ENCODE measurements at regions not wholly inside any gene's neighbourhood (a gene's known extent, or its start where the extent isn't known, plus 50 kb on each side); places are given as distances from the start of the nearest gene placed in this dataset.

DNA sequence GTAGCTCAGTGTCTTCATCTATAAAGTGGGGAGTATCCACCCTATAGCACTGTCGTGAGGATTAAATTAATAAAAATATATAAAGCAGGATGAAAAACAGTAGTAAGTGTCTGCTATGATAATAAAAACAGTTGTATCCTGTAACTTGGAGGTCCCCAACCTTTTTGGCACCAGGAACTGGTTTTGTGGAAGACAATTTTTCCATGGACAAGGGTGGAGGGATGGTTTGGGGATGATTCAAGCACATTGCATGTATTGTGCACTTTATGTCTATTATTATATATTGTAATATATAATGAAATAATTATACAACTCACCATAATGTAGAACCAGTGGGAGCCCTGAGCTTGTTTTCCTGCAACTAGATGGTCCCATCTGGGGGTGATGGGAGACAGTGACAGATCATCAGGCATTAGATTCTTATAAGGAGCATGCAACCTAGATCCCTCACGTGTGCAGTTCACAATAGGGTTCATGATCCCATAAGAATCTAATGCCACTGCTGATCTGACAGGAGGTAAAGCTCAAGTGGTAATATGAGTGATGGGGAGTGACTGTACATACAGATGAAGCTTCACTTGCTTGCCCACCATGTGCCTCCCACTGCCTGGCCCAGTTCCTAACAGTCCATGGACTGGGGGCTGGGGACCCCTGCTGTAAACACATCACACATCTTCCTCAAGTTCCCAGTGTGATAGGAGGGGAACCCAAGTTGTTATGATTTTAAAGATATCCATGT is 177.4 kb upstream of the DAPK1 start:
- WGBS, 5 donors, result 66 to 92% (median 81%) methylated on average over 2 of the region's 2 CpGs
- H3K36me3 ChIP-seq, result no peaks in the 10 kb centered on the region
- DNase-seq, result no peak
- no peaks in the 10 kb centered on the region for H3K27me3 ChIP-seq
- H3K9me3 ChIP-seq, result peaks cover 0 to 9% (median 0%) of the 10 kb centered on the region in 4 donors
- no peak overlapping the region for H3K27ac ChIP-seq
- intact Hi-C loops (cut with DNase I; ENCODE audit: low total_unique reads), result loop anchor here (5.0 kb wide), 1 partner anchor 888 kb away; no protein-coding TSS in a partner anchor
- H3K4me3 ChIP-seq, result no peak overlapping the region
- peaks cover 0 to 5% (median 1%) of the 10 kb centered on the region in 4 donors for H3K4me1 ChIP-seq
- TF ChIP-seq POLR2AphosphoS5 (IDR thresholded peaks at IDR 0.05), result no peak
- no peak for TF ChIP-seq POLR2A (IDR thresholded peaks at IDR 0.05)
- no peak for TF ChIP-seq EP300 (IDR thresholded peaks at IDR 0.05)
- TF ChIP-seq, protein P1, sequence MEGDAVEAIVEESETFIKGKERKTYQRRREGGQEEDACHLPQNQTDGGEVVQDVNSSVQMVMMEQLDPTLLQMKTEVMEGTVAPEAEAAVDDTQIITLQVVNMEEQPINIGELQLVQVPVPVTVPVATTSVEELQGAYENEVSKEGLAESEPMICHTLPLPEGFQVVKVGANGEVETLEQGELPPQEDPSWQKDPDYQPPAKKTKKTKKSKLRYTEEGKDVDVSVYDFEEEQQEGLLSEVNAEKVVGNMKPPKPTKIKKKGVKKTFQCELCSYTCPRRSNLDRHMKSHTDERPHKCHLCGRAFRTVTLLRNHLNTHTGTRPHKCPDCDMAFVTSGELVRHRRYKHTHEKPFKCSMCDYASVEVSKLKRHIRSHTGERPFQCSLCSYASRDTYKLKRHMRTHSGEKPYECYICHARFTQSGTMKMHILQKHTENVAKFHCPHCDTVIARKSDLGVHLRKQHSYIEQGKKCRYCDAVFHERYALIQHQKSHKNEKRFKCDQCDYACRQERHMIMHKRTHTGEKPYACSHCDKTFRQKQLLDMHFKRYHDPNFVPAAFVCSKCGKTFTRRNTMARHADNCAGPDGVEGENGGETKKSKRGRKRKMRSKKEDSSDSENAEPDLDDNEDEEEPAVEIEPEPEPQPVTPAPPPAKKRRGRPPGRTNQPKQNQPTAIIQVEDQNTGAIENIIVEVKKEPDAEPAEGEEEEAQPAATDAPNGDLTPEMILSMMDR (IDR thresholded peaks at IDR 0.05), result no peak

DNA sequence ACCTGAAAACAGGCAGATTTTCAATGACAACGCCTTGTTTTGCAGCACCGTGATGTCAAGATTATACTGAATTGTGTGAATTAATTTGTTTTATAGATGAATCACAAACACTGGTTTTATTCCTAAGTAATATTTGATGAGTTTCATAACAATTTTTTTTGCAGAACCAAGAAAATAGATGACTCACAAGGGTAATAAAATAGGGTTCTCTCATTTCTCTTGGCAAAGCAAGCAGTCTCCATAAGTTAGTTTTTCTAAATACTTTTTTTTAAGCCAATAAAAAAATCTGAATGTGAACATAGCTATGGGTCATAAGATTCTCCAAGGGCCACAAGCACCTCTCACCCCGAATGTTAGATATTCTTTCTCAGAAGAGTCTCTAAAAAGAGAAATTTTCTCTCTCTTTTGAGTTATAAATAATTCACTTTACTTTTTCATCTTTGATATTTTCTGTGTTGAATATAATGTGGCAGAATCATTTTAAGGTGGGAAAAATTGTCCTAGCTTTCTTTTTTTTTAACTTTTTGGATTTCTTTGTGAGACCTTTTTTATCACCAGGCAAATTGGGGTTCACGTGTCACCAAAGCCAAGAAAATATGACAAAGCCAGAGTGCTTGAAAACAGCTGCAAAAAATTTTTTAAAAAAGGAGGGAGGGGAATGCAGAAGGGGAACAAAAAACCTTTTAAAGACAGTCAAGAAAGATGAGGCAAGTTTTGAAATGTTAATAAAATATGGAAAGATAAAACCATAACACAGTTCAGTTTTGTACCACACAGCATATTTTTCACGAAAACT is 174.6 kb upstream of the DAPK1 start:
- 77 to 92% (median 84%) methylated on average over 5 of the region's 5 CpGs for WGBS, 5 donors
- H3K36me3 ChIP-seq, result no peaks in the 10 kb centered on the region

DNA sequence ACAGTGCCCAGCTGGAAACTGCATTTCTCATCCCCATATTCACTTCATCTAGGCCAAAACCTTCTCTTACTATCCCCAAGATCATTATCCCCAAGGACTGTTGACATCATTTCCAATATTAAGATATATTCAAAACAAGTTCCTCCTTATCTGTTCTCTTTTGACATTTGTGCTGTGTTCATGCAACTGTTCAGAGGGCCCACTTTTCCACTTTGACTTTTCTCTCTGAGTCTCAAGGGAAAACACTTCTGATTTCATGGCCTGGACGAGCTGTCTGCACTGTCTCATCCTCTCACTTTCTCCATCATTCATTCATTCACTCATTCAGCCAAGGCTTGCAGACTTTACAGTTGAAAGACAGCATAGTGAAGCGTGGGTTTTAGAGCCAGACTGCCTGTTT is 173.7 kb upstream of the DAPK1 start:
- no peak for DNase-seq
- no peaks in the 10 kb centered on the region for H3K9me3 ChIP-seq
- H3K4me1 ChIP-seq, result peaks cover 0 to 5% (median 1%) of the 10 kb centered on the region in 4 donors
- TF ChIP-seq, protein P1 (IDR thresholded peaks at IDR 0.05), result no peak
- no peak for TF ChIP-seq POLR2AphosphoS5 (IDR thresholded peaks at IDR 0.05)
- TF ChIP-seq EP300 (IDR thresholded peaks at IDR 0.05), result no peak
- TF ChIP-seq POLR2A (IDR thresholded peaks at IDR 0.05), result no peak
- intact Hi-C loops (cut with DNase I; ENCODE audit: low total_unique reads), result loop anchor here (5.0 kb wide), 1 partner anchor 892 kb away; no protein-coding TSS in a partner anchor
- no peaks in the 10 kb centered on the region for H3K36me3 ChIP-seq
- H3K27ac ChIP-seq, result no peak overlapping the region
- no peak overlapping the region for H3K4me3 ChIP-seq
- WGBS, 5 donors, result 60 to 79% (median 68%) methylated on average over 2 of the region's 2 CpGs
- H3K27me3 ChIP-seq, result no peaks in the 10 kb centered on the region

More for the DNA sequence above, 174.6 kb upstream of the DAPK1 start:
- no peak overlapping the region for H3K27ac ChIP-seq
- no peak overlapping the region for H3K4me3 ChIP-seq
- DNase-seq, result no peak
- TF ChIP-seq POLR2A (IDR thresholded peaks at IDR 0.05) (no peak), POLR2AphosphoS5 (IDR thresholded peaks at IDR 0.05) (no peak), EP300 (IDR thresholded peaks at IDR 0.05) (no peak)
- TF ChIP-seq, protein P1 (IDR thresholded peaks at IDR 0.05), result no peak
- intact Hi-C loops (cut with DNase I; ENCODE audit: low total_unique reads), result loop anchor here (5.0 kb wide), 1 partner anchor 891 kb away; no protein-coding TSS in a partner anchor
- H3K9me3 ChIP-seq, result no peaks in the 10 kb centered on the region
- no peaks in the 10 kb centered on the region for H3K27me3 ChIP-seq
- peaks cover 0 to 5% (median 1%) of the 10 kb centered on the region in 4 donors for H3K4me1 ChIP-seq

DNA sequence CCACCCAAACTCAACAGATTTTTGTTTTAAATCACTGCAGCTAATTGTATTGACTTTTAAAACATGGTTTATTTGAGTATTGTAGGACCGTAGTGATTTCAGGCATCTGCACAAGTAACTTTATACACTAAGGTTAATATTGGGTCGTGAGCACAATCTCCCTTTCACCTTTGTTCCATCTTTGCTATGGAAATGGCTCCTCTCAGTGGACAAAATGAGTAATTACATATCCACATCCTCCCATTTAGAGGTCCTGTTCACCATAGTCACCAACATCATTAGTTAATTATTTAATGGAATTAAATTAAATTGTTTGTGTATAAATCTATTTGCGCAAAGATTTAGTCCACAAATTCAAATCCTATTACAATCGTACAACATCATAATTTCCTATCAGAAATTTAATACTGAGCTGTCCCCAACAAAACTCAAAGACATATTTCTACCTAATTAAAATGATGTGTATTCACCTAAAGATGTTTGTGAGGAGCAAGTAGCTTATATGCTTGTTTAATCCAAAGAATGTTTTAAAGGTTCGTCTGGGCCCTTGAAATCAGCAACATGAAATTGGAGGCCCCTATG is 173.0 kb upstream of the DAPK1 start:
- DNase-seq, result peak in 1 of 2 donors; percentile 84
- Histone ChIP-seq H3K27ac (no peak overlapping the region), H3K4me3 (no peak overlapping the region), H3K4me1 (peaks cover 0 to 5% (median 1%) of the 10 kb centered on the region in 4 donors), H3K36me3 (no peaks in the 10 kb centered on the region), H3K9me3 (no peaks in the 10 kb centered on the region), H3K27me3 (no peaks in the 10 kb centered on the region)
- 1 to 3% (median 2%) methylated on average over 5 of the region's 5 CpGs for WGBS, 5 donors
- TF ChIP-seq POLR2A (IDR thresholded peaks at IDR 0.05), result no peak
- TF ChIP-seq EP300 (IDR thresholded peaks at IDR 0.05), result no peak
- TF ChIP-seq POLR2AphosphoS5 (IDR thresholded peaks at IDR 0.05), result no peak
- TF ChIP-seq, protein P1 (IDR thresholded peaks at IDR 0.05), result peak in 5 of 7 experiments; percentile 73 to 87 (median 83)
- intact Hi-C loops (cut with DNase I; ENCODE audit: low total_unique reads), result loop anchor here (5.0 kb wide), 1 partner anchor 892 kb away; no protein-coding TSS in a partner anchor

Data from stomach (tissue), 8 donors.